ENCODE measurements at regions not wholly inside any gene's neighbourhood (a gene's known extent, or its start where the extent isn't known, plus 50 kb on each side); places are given as distances from the start of the nearest gene placed in this dataset.
"Not testable (repeated sequence)": the region's sequence is repeated elsewhere in the genome, so short reads cannot be mapped to it uniquely, and the experiment has no call there.

DNA sequence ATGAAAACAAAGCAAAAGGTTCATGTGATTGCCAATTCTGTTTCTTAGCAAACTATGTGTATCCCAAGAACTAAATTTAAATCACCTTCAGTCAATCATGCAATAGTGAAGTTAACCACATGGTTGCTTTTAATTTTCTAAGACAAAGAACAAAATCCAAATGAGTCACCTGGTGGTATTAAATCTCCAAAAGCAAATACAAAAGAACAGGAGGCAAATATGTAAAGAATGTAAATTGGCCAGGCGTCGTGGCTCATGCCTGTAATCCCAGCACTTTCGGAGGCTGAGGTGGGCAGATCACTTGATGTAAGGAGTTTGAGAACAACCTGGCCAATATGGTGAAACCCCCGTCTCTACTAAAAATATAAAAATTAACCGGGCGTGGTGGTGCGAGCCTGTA is 54.2 kb upstream of the PIK3R4 start:
- no peak overlapping the region for H3K4me3 ChIP-seq
- no peak for DNase-seq
- peaks cover 12% of the 10 kb centered on the region for H3K27me3 ChIP-seq
- no peaks in the 10 kb centered on the region for H3K36me3 ChIP-seq
- no peaks in the 10 kb centered on the region for H3K9me3 ChIP-seq

- no peaks in the 10 kb centered on the region for H3K9me3 ChIP-seq
- no peaks in the 10 kb centered on the region for H3K36me3 ChIP-seq
- no peak overlapping the region for H3K4me3 ChIP-seq
- DNase-seq: no peak
- peaks cover 12% of the 10 kb centered on the region for H3K27me3 ChIP-seq
Measured at GRCh38 chr3:130801473-130801872, 54.8 kb upstream of the PIK3R4 start.

DNA sequence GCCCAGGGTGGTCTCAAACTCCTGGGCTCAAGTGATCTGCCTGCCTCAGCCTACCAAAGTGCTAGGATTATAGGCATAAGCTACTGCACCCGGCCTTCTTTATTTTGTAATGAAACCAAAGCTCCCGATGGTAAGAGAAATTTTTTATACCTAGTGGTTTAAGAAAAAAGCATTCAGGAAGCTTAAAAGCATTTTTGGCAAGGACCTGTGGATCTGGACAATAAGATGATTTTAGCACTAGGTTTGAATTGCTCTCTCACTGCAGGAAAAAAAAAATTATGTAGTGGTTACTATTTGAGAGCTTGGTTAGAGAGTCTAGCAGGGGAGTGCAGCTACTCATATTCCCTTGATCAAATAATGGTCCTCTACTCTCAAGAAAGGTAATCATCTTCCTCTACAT is 64.9 kb upstream of the PIK3R4 start:
- Histone ChIP-seq H3K4me3 (no peak overlapping the region), H3K9me3 (no peaks in the 10 kb centered on the region; the same call in 1 of the 2 replicates), H3K27me3 (no peaks in the 10 kb centered on the region), H3K36me3 (no peaks in the 10 kb centered on the region)
- no peak for DNase-seq

GRCh38 chr3:130814691-130815472 is 68.3 kb upstream of the PIK3R4 start:
- Histone ChIP-seq H3K4me3 (no peak overlapping the region), H3K27me3 (peaks cover 2% of the 10 kb centered on the region; the same call in 1 of the 2 replicates), H3K36me3 (no peaks in the 10 kb centered on the region), H3K9me3 (no peaks in the 10 kb centered on the region; the same call in 1 of the 2 replicates)
- no peak for DNase-seq

GRCh38 chr3:130816561-130817445 is 70.2 kb upstream of the PIK3R4 start:
- Histone ChIP-seq H3K4me3 (no peak overlapping the region), H3K36me3 (no peaks in the 10 kb centered on the region), H3K9me3 (no peaks in the 10 kb centered on the region; the same call in 1 of the 2 replicates), H3K27me3 (peaks cover 2% of the 10 kb centered on the region; the same call in 1 of the 2 replicates)
- DNase-seq: no peak

DNA sequence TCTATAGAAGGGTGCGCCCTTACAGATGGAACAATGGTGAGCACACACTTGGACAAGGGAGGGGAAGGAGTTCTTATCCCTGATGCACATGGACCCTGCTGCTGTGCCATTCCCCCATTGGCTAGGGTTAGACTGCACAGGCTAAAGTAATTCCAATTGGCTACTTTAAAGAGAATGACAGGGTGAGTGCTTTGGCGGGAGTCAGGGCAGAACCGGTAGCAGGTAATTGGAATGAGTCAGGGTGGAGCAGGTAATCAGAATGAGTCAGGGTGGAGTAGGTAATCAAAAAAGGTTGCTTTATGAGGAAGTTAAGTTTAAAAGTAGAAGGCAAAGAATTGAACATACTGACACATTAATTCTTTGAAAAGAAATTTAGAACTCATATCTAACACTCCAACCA is 71.4 kb upstream of the PIK3R4 start:
- not testable (repeated sequence) for H3K4me3 ChIP-seq, DNase-seq, H3K36me3 ChIP-seq, H3K27me3 ChIP-seq, H3K9me3 ChIP-seq

- Histone ChIP-seq H3K4me3 (no peak overlapping the region), H3K36me3 (no peaks in the 10 kb centered on the region), H3K9me3 (no peaks in the 10 kb centered on the region), H3K27me3 (peaks cover 2% of the 10 kb centered on the region; the same call in 1 of the 2 replicates)
- DNase-seq: peak; percentile 50
Measured at GRCh38 chr3:130820976-130821375, 72.9 kb upstream of the ATP2C1 start.

GRCh38 chr3:130821806-130822205 is 72.1 kb upstream of the ATP2C1 start:
- Histone ChIP-seq H3K4me3 (no peak overlapping the region), H3K27me3 (peaks cover 2% of the 10 kb centered on the region; the same call in 1 of the 2 replicates), H3K36me3 (no peaks in the 10 kb centered on the region), H3K9me3 (no peaks in the 10 kb centered on the region)
- DNase-seq: no peak

DNA sequence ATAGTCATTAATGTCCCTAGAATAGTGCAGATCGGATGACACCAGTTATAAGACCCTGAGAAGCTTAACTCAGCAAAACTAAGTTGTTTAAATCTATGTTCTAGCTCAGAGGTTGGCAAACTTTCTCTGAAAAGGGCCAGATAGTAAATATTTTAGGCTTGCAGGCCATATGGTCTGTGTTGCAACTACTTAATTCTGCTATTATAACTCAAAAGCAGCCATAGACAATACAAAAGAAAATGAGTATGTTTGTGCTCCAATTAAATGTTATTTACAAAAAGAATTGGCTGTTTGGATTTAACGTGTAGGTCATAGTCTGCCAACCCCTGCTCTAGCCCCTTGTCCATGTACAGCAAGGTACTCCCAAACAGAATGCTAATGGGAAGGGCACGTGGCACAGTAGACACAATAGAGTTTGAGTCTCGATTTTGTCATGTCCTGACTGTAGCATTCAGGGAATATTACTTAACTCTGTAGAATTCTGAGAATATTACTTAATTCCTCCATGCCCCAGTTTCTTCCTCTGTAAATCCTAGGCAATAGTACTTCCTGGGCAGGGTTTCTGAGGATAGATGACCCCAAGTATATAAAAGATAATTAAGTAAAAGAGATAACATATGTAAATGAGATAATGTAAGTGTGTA is 70.5 kb upstream of the ATP2C1 start:
- Histone ChIP-seq H3K27me3 (peaks cover 2% of the 10 kb centered on the region; the same call in 1 of the 2 replicates), H3K36me3 (no peaks in the 10 kb centered on the region), H3K4me3 (no peak overlapping the region), H3K9me3 (no peaks in the 10 kb centered on the region)
- no peak for DNase-seq

GRCh38 chr3:130823996-130824395 is 69.9 kb upstream of the ATP2C1 start:
- DNase-seq: no peak
- no peaks in the 10 kb centered on the region for H3K36me3 ChIP-seq
- H3K9me3 ChIP-seq: no peaks in the 10 kb centered on the region
- H3K4me3 ChIP-seq: no peak overlapping the region
- H3K27me3 ChIP-seq: peaks cover 4% of the 10 kb centered on the region; the same call in 1 of the 2 replicates

GRCh38 chr3:130825762-130826299 is 68.1 kb upstream of the ATP2C1 start:
- DNase-seq: no peak
- Histone ChIP-seq H3K4me3 (no peak overlapping the region), H3K36me3 (no peaks in the 10 kb centered on the region), H3K27me3 (peaks cover 2% of the 10 kb centered on the region; the same call in 1 of the 2 replicates), H3K9me3 (no peaks in the 10 kb centered on the region)

- DNase-seq: no peak
- no peaks in the 10 kb centered on the region for H3K36me3 ChIP-seq
Measured at GRCh38 chr3:130826516-130827182, 67.2 kb upstream of the ATP2C1 start.

DNA sequence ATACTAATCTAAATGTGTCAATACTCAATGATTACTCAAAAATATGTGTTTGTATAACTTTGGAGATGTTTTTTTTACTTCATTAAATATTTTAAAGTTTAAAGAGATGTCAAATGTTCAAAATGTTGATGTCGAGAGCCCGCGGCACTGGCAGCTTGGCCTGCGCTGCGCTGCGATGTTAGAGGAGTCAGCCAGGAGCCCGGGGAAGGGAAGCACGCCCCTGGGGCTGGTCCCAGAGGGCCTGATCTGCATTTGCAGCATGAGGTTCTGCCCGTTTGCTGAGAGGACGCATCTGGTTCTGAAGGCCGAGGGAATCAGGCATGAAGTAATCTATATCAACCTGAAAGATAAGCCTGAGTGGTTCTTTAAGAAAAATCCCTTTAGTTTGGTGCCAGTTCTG is 66.4 kb upstream of the ATP2C1 start:
- no peak for DNase-seq
- Histone ChIP-seq H3K36me3 (no peaks in the 10 kb centered on the region), H3K27me3 (peaks cover 2% of the 10 kb centered on the region; the same call in 1 of the 2 replicates), H3K9me3 (no peaks in the 10 kb centered on the region), H3K4me3 (no peak overlapping the region)

More at GRCh38 chr3:130826516-130827182, 67.2 kb upstream of the ATP2C1 start:
- no peaks in the 10 kb centered on the region for H3K9me3 ChIP-seq
- peaks cover 2% of the 10 kb centered on the region; the same call in 1 of the 2 replicates for H3K27me3 ChIP-seq
- no peak overlapping the region for H3K4me3 ChIP-seq

- DNase-seq: no peak
- Histone ChIP-seq H3K9me3 (no peaks in the 10 kb centered on the region), H3K27me3 (peaks cover 8% of the 10 kb centered on the region), H3K4me3 (no peak overlapping the region), H3K36me3 (no peaks in the 10 kb centered on the region)
Measured at GRCh38 chr3:130828948-130829947, 64.6 kb upstream of the ATP2C1 start.

- H3K9me3 ChIP-seq: no peaks in the 10 kb centered on the region
- no peak overlapping the region for H3K4me3 ChIP-seq
- no peaks in the 10 kb centered on the region for H3K36me3 ChIP-seq
- H3K27me3 ChIP-seq: peaks cover 8% of the 10 kb centered on the region
- no peak for DNase-seq
Measured at GRCh38 chr3:130831719-130832400, 62.0 kb upstream of the ATP2C1 start.
